HG03095 (cell line): ENCODE measurements at regions not wholly inside any gene's neighbourhood (a gene's known extent, or its start where the extent isn't known, plus 50 kb on each side); places are given as distances from the start of the nearest gene placed in this dataset.

Experiments used
- ATAC-seq: cut with Tn5 transposase; IDR thresholded peaks from one replicate; pipeline ENCODE4 v1.9.1; 2021; ENCODE audit warnings: moderate library complexity; ENCODE audit not compliant: unreplicated experiment

DNA sequence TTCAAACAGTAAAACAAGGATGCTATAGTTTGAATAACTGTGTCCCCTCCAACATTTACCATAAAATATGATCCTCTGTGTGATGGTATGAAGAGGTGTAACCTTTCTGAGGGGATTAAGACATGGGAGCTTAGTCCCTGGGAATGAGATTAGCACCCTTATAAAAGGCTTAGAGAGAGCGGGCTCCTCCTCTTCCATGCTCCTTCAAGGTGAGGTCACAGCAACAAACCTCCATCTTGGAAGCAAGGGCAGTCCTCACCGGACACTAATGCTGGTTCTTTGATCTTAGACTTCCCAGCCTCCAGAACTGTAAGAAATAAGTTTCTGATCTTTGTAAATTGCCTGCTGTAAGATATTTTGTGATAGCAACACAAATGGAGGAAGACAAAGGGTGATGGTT is 700.3 kb downstream of the TMEM182 start:
- no peak for ATAC-seq

DNA sequence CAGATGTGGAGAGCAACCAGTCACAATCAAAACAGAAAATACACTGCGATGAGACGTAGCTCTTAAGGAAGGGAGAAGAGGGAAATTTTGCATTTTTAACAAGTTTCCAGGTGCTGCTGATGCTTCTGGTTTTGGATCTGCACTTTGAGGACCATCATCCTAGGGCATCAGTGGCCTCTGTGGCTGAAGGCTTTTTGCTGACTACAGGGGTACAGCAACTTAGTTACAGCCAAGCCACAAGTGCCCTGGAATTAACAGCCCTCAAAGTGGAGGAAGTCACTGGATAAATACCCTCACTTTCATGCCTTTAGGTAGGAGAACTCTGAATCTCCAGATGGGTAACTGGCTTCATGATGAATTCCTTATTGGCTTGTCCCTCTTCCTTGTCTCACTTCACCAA is 700.9 kb downstream of the TMEM182 start:
- no peak for ATAC-seq

DNA sequence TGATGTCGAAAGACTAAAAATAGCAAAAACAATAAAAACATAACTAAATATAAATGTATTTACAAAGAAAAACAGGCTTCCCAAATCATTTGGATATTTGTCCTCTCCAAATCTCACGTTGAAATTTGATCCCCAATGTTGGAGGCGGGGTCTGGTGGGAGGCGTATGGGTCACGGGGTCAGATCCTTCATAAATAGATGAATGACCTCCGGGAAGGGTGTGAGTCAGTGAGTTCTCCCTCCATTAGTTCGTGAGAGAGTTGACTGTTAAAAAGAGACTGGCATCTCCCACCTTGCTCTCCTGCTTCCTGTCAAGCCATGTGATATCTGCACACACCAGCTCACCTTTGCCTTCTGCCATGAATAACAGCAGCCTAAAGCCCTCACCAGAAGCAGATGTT is 703.0 kb downstream of the TMEM182 start:
- ATAC-seq: no peak

DNA sequence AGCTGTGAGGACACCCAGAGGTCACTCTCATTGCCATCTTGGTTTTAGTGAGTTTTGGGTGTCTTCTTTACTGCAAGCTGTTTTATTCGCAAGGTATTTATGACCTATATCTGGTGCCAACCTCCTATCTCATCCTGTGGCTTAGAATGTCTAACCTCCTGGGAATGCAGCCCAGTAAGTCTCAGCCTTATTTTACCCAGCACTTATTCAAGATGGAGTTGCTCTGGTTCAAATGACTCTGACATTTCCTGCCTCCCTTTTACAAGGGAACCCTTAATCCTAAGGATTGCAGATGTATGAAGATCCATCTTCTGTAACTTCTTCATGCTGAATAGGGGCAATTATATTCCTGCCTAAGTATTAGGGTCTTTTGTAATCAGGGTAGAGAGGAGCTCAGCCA is 708.0 kb downstream of the TMEM182 start:
- no peak for ATAC-seq

DNA sequence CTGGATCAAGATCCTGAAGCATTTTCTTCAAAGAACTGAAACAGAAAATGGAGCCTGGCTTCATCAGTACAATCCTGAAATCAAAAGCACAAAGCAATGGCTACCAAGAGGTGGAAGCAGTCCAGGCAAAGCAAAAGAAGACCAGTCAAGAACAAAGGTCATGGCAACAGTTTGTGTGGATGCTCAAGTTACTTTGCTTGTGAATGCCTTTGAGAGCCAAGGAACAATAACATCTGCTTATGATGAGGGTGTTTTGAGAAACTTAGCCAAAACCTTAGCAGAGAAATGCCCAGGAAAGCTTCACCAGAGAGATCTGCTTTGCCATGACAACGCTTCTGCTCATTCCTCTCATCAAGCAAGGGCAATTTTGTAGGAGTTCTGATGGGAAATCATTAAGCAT is 723.1 kb downstream of the TMEM182 start:
- no peak for ATAC-seq

DNA sequence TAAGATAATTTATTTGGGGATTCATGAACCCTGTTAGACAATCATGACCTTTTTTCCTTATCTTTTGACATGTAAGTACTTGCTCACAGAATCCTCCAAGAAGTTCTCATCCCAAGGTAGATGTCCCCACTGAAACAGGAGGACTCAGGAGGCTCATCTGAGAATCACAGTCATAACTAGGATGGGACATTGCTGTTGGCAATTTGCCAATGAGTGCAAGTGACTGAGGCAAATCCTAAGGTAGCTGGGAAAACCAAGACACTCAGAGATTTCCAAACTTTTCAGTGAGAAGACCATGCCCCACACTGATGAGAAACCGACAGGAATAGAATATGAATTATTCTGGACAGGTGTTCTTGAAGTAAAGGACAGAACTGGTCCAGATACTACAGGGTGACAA is 735.0 kb downstream of the TMEM182 start:
- ATAC-seq: no peak

DNA sequence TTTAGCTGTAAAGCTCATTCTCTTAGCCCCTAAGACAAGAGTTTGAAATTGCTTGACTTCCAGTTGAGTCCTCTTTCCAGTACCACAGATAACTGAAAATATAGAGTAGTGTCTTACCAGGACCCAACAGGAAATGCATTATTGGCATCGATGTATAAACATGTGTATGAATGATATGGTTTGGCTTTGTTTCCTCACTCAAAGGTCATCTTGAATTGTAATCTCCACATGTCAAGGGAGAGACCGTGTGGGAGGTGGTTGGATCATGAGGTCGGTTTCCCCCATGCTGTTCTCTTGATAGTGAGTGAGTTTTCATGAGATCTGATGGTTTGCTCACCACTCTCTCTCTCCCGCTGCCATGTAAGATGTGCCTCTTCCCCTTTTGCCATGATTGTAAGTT is 745.0 kb downstream of the TMEM182 start:
- ATAC-seq: no peak

DNA sequence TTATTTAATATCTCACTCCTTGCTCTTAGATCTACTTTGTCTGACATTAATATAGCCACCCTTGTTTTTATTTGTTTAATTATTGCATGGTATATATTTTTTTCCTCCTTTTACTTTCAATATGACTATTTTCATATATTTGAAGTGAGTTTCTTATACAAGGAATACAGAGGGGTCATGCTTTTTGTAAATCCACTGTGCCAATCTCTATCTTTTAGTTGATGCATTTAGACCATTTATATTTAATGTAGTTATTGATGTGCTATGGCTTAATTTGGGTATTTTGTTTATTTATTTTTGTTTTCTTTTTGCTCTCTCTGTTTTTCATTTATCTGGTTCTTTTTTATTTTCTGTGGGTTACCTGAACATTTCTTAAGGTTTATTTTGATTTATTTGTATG is 750.6 kb downstream of the TMEM182 start:
- no peak for ATAC-seq

DNA sequence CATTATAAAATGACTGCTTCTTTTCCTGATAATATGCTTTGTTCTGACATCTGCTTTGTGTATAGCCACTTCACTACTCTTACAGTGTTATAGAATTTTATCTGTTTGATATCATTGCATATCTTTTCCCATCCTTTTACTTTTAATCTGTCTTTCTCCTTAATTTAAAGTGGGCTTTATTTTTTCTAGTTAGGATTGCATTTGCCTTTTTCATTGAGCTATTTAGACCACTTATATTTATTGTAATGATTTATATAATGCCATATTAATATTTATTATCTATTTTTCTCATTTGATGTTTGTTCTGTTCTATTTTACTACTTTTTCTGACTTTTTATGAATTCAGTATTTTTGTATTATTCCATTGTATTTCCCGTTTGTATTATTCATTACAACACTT is 758.7 kb downstream of the TMEM182 start:
- ATAC-seq: no peak

DNA sequence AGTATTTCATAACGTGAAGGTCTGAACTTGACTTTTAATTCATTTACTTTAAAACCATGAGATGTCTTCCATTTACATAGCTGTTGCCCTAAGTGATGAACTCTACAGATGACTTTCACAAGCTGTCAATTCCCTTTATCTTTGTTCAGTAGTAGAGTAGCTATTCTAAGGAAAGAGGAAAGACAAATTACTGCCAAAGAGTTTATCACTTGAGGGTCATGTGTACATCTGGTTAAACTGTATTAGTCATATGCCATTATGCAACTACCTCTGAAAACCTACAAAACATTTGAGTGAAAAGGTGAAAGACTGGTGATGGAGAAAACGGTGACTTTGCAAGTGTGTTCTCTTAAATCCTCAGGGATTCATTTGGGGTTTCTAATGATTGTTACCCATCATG is 763.9 kb downstream of the TMEM182 start:
- ATAC-seq: no peak

DNA sequence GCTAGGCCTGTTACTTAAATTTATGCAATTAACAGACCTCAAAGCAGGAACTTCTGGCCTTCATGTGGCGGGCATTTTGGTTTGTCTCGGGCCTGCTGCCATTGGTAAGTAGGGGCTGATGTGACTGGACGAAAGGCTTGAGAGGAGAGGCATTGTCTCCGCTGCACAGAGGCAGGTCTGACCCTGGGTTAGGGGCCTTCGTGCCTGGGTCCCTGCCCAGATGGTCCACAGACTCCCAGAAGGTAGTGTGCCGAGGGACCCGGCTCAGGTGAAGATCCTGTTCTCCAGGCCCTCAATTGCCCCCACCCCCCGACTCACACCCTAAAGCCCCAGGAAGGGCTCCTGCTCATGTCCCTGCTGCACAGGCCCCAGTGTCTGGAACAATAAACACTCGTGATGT is 764.9 kb downstream of the TMEM182 start:
- ATAC-seq: no peak

DNA sequence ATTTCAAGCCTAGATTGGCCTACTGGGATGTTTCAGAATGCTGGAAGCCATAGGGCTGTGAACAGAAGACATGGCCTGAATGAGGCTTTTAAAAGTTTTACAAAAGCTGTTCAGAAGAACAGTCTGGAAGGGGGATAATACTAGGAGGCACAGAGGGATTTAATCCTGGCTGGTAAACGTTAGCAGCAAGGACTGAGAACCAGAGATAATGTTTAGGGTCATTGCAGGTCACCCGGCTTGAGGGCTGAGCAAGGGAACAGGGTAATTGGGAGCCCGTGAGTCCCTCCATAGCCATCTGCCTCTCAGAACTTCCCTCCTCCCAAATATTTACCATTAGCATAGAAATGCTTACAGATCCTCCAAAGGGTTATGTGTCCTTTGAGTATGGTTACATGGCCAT is 765.4 kb downstream of the TMEM182 start:
- no peak for ATAC-seq

DNA sequence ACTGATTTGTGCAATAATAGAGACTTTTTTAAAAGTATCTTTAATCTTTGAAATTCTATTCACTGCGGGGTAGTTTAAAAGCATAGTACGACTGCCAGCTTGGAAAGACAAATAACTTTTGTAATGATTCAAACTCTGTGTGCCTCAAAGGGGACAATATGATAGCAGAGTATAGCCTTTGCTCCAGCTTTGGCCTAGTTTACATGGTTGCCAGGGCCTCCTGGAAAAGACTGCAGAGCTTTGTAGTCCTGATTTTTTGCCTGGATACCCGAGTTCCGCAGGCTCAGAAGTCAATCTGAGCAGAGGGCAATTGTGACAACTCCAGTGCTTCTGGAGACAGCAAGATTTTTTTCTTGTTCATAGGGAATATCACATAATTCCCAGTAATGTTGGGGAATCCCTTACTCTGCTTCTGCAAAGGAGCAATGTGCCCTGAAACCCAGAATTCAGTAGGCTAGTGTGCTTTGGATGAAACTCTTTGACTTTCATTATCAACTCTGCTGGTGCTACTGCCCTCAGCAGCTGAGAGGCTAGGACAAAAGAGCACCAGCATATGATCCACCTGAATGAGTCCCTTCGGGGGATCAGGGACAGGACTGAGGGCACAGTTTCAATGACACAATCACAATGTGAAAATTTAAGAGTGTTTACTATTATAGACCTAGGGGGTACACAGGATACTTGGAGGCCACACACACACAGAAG is 768.1 kb downstream of the TMEM182 start:
- no peak for ATAC-seq

DNA sequence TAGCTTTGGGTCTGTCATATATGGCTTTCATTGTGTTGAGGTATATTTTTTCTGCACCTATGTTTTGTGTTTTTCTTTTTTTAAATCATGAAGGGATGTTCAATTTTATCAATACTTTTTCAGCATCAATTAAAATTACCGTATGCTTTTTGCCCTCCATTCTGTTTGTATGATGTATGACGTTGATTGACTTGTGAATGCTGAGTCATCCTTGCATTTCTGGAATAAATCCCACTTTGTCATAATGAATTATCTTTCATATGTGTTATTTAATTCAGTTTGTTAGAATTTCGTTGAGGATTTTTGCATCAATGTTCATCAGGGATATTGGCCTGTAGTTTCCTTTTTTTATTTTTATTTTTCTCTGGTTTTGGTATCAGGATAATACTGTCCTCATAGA is 790.9 kb downstream of the TMEM182 start:
- ATAC-seq: no peak

DNA sequence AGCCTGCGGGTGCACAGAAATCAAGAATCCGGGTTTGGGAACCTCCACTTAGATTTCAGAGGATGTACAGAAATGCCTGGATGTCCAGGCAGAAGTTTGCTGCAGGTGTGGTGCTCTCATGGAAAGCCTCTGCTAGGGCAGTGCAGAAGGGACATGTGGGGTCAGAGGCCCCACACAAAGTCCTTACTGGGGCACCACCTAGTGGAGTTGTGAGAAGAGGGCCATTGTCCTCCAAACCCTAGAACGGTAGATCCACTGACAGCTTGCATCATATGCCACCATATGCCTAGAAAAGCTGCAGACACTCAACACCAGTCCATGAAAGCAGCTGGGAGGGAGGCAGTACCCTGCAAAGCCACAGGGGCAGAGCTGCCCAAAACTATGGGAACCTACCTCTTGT is 833.0 kb downstream of the TMEM182 start:
- no peak for ATAC-seq

DNA sequence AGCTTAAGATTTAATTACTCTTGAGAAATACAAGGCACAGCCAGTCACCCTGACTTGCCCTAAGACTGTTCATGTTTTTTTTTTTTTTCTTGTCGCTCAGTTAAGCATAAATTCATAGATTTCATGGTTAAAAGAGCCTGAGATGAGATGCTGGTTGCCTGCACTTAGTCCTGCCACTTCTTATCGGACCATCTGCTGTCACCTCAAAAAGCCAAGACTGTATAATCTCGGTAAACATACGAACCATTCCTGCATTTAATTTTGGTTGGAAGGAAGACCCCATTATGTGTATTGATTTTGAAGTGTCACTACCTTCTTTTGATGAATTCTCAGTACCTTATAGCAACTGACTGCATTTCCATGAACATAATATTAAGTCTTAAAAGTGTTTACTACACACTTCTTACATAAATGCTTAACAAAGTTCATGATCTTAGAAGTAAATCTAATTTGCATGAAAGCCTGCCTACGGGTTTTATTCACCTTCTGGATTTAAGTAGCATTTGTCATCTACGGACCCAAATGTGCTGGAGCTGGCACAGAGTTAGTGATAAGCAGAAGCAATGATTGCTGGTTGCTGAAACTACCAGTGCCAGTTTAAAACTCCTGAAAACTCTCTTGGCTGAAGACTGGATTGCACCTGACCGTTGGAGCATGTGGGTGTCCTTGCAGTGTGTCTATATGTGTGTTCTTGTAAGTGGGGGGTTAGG is 843.4 kb downstream of the TMEM182 start:
- no peak for ATAC-seq

DNA sequence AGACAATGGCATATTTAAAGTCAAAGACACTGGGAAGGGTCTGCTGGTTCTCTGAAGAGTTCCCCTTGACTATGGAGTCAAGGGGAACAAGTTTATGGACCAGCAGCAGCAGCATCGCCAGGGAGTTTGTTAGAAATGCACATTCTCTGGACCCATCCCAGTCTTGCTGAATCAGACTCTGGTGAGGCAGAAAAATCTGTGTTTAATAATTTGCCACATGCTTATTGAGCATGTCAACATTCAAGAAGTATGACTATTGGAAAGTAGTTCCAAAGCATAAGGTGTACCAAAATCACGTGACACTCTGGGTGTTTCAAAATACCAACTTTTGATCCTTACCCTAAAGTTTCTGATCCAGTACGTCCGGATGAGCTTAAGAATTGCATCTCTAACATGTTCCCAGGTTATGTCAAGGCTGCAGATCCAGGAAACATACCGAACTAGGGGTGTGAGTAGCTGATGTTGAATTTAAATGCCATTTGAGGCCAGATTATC is 853.8 kb downstream of the TMEM182 start:
- no peak for ATAC-seq

DNA sequence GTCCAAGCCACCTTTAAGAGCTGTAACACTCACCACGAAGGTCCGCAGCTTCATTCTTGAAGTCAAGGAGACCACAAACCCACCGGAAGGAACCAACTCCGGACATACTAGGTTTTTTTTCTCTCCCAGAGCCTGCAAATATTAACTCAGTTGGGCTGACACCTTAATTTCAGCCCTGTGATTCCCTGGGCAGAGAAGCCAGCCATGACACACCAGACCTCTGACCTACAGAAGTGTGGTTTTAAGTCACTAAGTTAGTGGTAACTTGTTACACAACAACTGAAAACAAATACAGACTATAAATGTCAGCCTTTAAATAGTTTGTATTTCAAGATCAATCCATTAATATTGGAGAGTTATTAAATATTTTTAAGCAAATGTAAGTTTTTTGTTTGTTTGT is 855.1 kb downstream of the TMEM182 start:
- ATAC-seq: no peak

DNA sequence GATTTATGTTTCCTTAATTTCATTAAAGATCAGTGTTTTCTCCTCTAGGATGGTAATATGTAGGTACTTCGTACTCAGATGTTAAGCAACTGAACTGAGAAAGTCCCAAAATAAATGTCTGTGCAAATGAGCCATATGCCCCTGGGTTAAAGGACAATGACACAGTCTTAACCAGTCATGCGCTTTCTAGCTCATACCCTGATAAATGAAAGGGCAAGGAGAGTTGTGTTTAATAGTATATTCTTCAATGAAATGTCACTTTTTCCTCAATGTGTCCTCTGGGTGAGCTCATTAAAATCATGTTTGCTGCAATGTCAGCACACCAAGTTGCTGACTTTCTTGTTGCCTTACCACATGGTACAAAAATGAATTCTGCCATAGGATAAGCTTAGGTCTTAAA is 856.3 kb downstream of the TMEM182 start:
- ATAC-seq: no peak

DNA sequence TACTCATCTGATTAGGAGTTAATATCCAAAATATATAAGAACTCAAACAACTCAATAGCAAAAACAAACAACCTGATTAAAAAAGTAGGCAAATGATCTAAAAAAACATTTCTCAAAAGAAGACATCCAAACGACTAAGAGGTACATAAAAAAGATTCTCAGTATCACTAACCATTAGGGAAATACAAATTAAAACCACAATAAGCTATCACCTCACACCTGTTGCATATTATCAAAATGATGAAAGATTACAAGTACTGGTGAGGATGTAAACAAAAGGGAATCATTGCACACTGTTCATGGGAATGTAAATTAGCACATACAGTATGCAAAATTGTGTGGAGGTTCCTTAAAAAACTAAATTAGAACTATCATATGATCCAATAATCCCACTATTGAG is 865.5 kb downstream of the TMEM182 start:
- no peak for ATAC-seq

DNA sequence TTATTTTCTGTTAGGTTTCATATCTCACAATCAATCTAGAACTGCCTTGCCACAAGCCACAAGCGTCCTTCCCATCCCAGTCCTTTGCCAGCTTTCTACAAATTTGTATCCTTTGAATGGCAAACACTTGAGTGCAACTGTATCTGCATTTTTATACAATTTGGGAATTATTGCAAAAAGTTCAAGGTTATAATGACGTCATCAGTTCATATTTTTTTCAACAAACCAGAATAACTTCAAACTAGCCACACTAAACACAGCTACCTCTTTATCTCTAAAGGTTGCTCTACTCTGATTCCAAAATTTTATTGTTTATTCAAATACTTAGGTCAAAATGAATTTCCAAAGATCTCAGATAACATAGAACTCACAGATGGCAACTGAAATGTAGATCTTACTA is 877.1 kb downstream of the TMEM182 start:
- ATAC-seq: no peak

DNA sequence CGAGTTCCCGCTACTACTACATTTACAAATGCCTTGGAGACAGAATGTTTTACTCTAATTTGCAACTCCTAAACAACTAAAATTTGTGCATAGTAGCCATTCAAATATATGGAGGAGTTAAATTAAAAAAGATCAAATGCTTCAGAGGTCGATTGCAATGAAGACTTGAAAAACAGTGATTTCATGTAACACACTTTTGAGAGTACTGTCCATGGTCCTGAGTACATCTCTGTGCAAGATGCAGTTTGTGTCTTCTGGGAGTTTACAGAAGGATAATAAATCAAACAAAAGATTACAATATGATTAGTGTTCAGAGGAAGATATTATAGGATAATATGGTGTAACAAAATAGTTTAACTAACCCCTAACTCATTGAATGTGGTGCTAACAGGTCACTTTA is 894.7 kb downstream of the TMEM182 start:
- ATAC-seq: no peak

DNA sequence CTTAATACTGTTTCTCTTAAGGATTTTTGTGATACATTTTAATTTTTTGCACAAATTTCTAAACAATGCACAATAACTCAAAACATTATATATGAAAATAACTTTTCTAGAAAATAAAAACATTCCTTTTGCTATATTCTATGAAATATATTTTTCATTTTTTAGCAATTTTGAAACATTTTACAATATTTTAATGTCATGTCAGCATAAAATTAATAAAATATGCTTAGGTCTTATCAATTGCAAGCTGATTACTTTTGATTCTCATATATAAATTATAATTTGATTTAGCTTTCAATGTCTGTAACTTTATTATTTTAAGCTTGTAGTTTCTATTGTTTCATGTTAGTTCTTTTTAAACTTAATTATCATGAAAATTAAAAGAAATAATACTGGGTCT is 898.7 kb downstream of the TMEM182 start:
- no peak for ATAC-seq
